ENCODE measurements at regions not wholly inside any gene's neighbourhood (a gene's known extent, or its start where the extent isn't known, plus 50 kb on each side); places are given as distances from the start of the nearest gene placed in this dataset.
"Not testable (repeated sequence)": the region's sequence is repeated elsewhere in the genome, so short reads cannot be mapped to it uniquely, and the experiment has no call there.

DNA sequence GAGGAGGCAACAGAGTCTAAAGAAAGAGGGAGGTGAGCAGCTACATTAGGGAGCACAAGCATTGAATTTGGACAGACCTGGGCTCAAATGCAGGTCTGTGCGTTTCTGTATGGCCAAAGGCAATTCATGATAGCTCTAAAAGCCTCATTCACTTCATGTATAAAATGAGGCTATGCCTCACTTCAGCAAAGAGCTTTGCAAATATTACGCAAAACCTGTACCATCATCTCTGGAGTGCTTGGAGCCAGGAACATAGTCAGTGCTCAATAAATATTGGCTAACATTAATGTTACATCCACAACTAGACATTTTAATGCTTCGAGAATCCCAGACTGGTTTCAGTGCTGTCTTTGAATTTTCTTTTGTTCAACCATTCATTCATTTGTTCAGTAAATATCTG lies 254.7 kb upstream of the CDH11 start:
- no peak for DNase-seq (ENCODE audit: low spot score in 2 of 2)
- H3K36me3 ChIP-seq = no peaks in the 10 kb centered on the region
- H3K27ac ChIP-seq = no peak overlapping the region
- H3K9me3 ChIP-seq = no peaks in the 10 kb centered on the region
- WGBS = 76% methylated on average over 3 of the region's 3 CpGs
- TF ChIP-seq EP300 (IDR thresholded peaks at IDR 0.05) (no peak), POLR2A (IDR thresholded peaks at IDR 0.05) (no peak), POLR2AphosphoS5 (IDR thresholded peaks at IDR 0.05) (no peak)
- TF ChIP-seq, protein P1, sequence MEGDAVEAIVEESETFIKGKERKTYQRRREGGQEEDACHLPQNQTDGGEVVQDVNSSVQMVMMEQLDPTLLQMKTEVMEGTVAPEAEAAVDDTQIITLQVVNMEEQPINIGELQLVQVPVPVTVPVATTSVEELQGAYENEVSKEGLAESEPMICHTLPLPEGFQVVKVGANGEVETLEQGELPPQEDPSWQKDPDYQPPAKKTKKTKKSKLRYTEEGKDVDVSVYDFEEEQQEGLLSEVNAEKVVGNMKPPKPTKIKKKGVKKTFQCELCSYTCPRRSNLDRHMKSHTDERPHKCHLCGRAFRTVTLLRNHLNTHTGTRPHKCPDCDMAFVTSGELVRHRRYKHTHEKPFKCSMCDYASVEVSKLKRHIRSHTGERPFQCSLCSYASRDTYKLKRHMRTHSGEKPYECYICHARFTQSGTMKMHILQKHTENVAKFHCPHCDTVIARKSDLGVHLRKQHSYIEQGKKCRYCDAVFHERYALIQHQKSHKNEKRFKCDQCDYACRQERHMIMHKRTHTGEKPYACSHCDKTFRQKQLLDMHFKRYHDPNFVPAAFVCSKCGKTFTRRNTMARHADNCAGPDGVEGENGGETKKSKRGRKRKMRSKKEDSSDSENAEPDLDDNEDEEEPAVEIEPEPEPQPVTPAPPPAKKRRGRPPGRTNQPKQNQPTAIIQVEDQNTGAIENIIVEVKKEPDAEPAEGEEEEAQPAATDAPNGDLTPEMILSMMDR (IDR thresholded peaks at IDR 0.05) = no peak
- no peak overlapping the region for H3K4me3 ChIP-seq
- no peaks in the 10 kb centered on the region for H3K27me3 ChIP-seq
- H3K4me1 ChIP-seq = no peaks in the 10 kb centered on the region

DNA sequence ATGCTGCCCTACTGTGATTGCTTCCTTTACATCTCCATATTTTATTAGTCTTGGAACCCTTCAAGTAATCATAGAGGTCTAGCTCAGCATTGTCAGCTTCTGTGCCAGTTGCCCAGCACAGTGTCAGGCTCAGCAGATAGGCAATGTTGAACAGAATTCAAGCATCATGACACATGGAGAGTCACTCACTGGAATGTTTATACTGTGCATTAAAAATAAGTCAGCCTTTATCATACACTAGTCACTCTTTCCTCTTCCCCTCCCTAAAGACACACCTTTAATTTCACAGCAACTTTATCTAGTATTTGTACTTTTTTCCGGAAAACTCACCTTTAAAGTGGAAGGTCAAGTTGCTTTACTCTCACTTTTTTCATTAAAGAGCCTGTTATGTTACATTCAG lies 253.8 kb upstream of the CDH11 start:
- no peaks in the 10 kb centered on the region for H3K36me3 ChIP-seq
- no peak overlapping the region for H3K27ac ChIP-seq
- WGBS = 80% methylated on average over 1 of the region's 1 CpG
- no peaks in the 10 kb centered on the region for H3K27me3 ChIP-seq
- no peak for DNase-seq (ENCODE audit: low spot score in 2 of 2)
- no peak overlapping the region for H3K4me3 ChIP-seq
- TF ChIP-seq EP300 (IDR thresholded peaks at IDR 0.05) (no peak), POLR2AphosphoS5 (IDR thresholded peaks at IDR 0.05) (no peak), POLR2A (IDR thresholded peaks at IDR 0.05) (no peak)
- TF ChIP-seq, protein P1 (IDR thresholded peaks at IDR 0.05) = no peak
- no peaks in the 10 kb centered on the region for H3K9me3 ChIP-seq
- H3K4me1 ChIP-seq = no peaks in the 10 kb centered on the region

DNA sequence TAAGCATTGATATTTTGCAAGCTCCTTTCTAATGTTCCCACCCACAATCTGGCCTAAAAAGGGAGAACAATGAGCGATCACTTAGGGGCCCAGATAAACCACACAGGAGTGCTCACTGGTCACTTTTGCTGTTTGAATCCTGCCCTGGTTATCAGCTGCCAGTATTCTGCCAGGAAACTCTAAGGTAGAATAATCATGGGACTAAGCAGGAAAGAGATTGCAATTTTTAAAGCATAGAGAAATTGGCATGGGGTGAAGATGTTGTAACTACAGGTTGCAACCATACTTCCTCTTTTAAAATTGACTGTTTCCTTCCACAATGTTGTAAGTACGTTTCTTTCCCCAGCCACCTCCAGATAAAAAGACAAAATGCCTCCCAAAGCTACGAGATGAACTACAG lies 251.2 kb upstream of the CDH11 start:
- Histone ChIP-seq H3K27me3 (no peaks in the 10 kb centered on the region), H3K4me3 (no peak overlapping the region), H3K36me3 (no peaks in the 10 kb centered on the region), H3K27ac (no peak overlapping the region), H3K9me3 (no peaks in the 10 kb centered on the region), H3K4me1 (no peaks in the 10 kb centered on the region)
- 55% methylated on average over 3 of the region's 3 CpGs for WGBS
- TF ChIP-seq, protein P1 (IDR thresholded peaks at IDR 0.05) = no peak
- TF ChIP-seq EP300 (IDR thresholded peaks at IDR 0.05) (no peak), POLR2AphosphoS5 (IDR thresholded peaks at IDR 0.05) (no peak), POLR2A (IDR thresholded peaks at IDR 0.05) (no peak)
- DNase-seq (ENCODE audit: low spot score in 2 of 2) = no peak

DNA sequence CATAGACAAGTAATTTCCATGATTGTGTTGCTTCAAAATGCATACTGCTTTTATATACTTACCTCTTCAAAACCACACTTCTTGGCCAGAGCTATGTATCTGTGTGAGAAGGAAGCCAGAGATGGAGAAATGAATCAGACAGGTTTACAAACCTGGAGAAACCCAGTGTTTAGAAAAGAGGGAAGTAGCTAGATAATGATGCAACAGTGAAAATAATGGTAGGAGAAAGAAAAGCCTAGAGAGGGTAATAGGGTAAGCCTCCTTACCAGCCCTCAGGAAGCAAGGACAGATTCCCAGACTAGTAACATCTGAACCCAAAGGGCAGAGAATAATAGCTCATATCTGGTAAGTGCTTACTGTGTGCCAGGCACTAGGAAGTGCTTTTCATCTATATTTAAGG lies 250.3 kb upstream of the CDH11 start:
- no peak overlapping the region for H3K27ac ChIP-seq
- TF ChIP-seq EP300 (IDR thresholded peaks at IDR 0.05) (no peak), POLR2A (IDR thresholded peaks at IDR 0.05) (no peak), POLR2AphosphoS5 (IDR thresholded peaks at IDR 0.05) (no peak)
- TF ChIP-seq, protein P1 (IDR thresholded peaks at IDR 0.05) = no peak
- no peaks in the 10 kb centered on the region for H3K4me1 ChIP-seq
- no peaks in the 10 kb centered on the region for H3K9me3 ChIP-seq
- H3K4me3 ChIP-seq = no peak overlapping the region
- DNase-seq (ENCODE audit: low spot score in 2 of 2) = no peak
- no peaks in the 10 kb centered on the region for H3K27me3 ChIP-seq
- H3K36me3 ChIP-seq = no peaks in the 10 kb centered on the region

DNA sequence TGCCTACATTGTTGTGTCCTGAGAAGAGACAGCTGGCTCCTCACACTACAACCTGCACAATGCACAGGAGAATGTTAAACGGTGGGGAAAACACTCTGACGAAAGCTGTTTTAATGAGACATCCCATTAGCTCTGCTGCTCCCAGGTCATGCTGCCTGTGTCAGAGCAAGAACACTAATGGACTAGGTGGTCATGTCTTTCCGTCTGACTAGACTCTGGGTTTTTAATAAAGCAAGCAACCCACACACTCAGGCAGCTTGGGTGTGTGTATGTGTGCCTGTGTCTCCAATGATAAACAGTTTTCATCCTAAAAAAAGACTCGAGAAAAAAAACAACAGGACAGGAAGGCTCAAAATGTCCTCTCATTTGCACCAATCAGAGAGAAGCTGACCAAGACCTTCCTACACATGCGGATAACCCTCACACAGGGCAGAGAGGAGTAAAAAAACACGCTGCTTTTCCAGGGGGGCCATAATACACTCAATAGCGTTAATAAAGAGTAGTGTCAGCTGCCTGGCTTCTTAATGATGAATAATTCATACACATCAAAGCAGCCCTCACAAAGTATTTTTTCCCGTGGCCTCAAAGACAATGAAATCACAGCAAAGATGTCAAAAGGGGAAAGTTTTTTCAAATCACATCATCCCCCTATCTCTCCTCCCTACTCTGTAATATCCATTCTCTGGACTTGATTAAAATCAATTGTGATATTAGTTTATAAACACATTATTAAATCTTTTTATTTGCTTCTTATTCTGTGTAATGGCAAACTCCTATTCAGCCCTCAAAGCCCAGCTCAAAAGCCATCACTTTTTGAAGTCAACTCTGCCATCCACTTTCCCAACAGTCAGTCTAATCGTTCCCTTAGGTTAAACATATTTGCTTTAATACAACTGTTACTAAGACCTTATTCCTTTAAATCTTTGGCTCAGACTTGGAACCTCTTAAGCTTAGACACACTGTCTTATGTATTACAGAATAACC lies 244.2 kb upstream of the CDH11 start:
- Histone ChIP-seq H3K9me3 (no peaks in the 10 kb centered on the region), H3K36me3 (no peaks in the 10 kb centered on the region), H3K4me3 (no peak overlapping the region), H3K27me3 (no peaks in the 10 kb centered on the region), H3K4me1 (no peaks in the 10 kb centered on the region), H3K27ac (no peak overlapping the region)
- DNase-seq (ENCODE audit: low spot score in 2 of 2) = no peak
- 74% methylated on average over 9 of the region's 9 CpGs for WGBS
- TF ChIP-seq POLR2AphosphoS5 (IDR thresholded peaks at IDR 0.05) = no peak

DNA sequence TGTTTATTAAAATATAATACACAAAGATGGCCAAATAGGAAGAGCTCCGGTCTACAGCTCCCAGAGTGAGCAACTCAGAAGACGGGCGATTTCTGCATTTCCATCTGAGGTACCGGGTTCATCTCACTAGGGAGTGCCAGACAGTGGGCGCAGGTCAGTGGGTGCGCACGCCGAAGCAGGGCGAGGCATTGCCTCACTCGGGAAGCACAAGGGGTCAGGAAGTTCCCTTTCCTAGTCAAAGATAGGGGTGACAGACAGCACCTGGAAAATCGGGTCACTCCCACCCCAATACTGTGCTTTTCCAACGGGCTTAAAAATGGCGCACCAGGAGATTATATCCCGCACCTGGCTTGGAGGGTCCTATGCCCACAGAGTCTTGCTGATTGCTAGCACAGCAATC lies 234.9 kb upstream of the CDH11 start:
- H3K36me3 ChIP-seq; H3K9me3 ChIP-seq; H3K27me3 ChIP-seq; H3K27ac ChIP-seq; H3K4me3 ChIP-seq; H3K4me1 ChIP-seq; DNase-seq (ENCODE audit: low spot score in 2 of 2): not testable (repeated sequence)
- 94% methylated on average over 12 of the region's 14 CpGs for WGBS

All from suprapubic skin (tissue), 4 donors.